Muscle layer of colon (tissue), 2 donors: ENCODE measurements at regions not wholly inside any gene's neighbourhood (a gene's known extent, or its start where the extent isn't known, plus 50 kb on each side); places are given as distances from the start of the nearest gene placed in this dataset.

ENCODE experiments used
- H3K27ac ChIP-seq: one replicate; pipeline ENCODE4 v1.7.0; 2013; ENCODE audit warnings: low read depth, mild to moderate bottlenecking, low read length, moderate library complexity
- H3K27me3 ChIP-seq, 2 donors: one replicate each; pipeline ENCODE4 v1.7.0; 2013; ENCODE audit warnings: low read length in 2 of 2, mild to moderate bottlenecking in 2 of 2; ENCODE audit not compliant: insufficient read depth in 2 of 2, control insufficient read depth in 1 of 2
- H3K36me3 ChIP-seq: one replicate; pipeline ENCODE4 v1.7.0; 2013; ENCODE audit warnings: mild to moderate bottlenecking, low read length; ENCODE audit not compliant: insufficient read depth
- H3K4me1 ChIP-seq: one replicate; pipeline ENCODE4 v1.7.0; 2013; ENCODE audit warnings: mild to moderate bottlenecking, low read length; ENCODE audit not compliant: insufficient read depth
- H3K4me3 ChIP-seq, 2 donors: one replicate each; pipeline ENCODE4 v1.7.0; 2013; ENCODE audit warnings: low read length in 2 of 2, low read depth in 1 of 2, mild to moderate bottlenecking in 1 of 2, moderate library complexity in 1 of 2
- H3K9ac ChIP-seq: one replicate; pipeline ENCODE4 v1.7.0; 2013; ENCODE audit warnings: low read length
- H3K9me3 ChIP-seq: one replicate; pipeline ENCODE4 v1.7.0; 2013; ENCODE audit warnings: mild to moderate bottlenecking, low read length
- donor health status: abdominal sarcoma.
- donor health status: Adenocarcinoma of cecum.

DNA sequence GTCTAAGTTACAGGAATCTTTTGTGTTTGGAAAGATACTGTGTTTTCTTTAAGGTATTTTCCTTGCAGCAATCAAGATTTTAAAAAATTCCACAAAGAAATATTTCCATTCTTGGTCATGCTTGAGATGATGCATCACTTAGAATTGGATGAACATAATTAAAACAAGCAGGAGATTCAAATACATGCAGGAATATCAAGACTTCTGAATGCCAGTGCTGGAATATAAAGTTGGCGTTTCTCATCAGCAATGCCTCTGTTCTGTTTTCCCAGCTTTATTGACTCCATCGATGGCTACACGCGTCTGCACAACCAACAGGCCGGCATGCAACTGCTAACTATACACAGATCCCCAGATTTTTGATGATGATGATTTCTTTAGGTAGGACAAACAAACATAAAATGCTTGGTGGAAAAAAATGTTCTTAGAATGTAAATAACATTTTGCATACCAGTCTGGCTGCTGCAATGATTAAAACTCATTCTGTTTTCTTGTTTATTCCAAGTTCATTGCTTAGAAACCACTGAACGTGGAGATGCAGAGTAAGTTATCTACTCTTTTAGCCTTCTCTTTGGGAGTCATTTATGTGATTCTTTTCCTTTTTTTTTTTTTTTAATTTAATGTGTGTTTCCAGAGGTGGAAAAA, 91.3 kb upstream of the FAM171A1 start:
- Histone ChIP-seq H3K27ac (no peak overlapping the region), H3K27me3 (no peaks in the 10 kb centered on the region), H3K9ac (no peak overlapping the region), H3K4me3 (no peak overlapping the region), H3K9me3 (no peaks in the 10 kb centered on the region), H3K4me1 (no peaks in the 10 kb centered on the region), H3K36me3 (no peaks in the 10 kb centered on the region)

- Histone ChIP-seq H3K4me1 (no peaks in the 10 kb centered on the region), H3K9me3 (no peaks in the 10 kb centered on the region), H3K27ac (no peak overlapping the region), H3K27me3 (no peaks in the 10 kb centered on the region), H3K9ac (no peak overlapping the region), H3K4me3 (no peak overlapping the region), H3K36me3 (no peaks in the 10 kb centered on the region)
Observed at GRCh38 chr10:15461353-15462108, 90.4 kb upstream of the FAM171A1 start.

DNA sequence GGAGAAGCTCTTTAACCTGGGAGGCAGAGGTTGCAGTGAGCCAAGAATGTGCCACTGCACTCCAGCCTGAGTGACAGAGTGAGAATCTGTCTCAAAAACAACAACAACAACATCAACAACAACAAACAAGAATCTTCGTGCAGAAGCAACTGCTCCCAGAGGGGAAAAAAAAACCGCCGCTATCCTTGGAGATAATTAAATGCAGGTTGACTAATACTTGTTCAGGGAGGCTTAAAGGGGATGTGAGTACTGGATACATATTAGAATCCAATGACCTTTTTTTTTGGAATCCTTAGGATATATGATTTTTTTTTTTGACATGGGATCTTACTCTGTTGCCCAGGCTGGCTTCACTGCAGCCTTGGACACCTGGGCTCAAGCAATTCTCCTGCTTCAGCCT, 89.6 kb upstream of the FAM171A1 start:
- no peaks in the 10 kb centered on the region for H3K36me3 ChIP-seq
- H3K27me3 ChIP-seq, result no peaks in the 10 kb centered on the region
- H3K4me3 ChIP-seq, result no peak overlapping the region
- no peak overlapping the region for H3K9ac ChIP-seq
- no peak overlapping the region for H3K27ac ChIP-seq
- no peaks in the 10 kb centered on the region for H3K4me1 ChIP-seq
- no peaks in the 10 kb centered on the region for H3K9me3 ChIP-seq

DNA sequence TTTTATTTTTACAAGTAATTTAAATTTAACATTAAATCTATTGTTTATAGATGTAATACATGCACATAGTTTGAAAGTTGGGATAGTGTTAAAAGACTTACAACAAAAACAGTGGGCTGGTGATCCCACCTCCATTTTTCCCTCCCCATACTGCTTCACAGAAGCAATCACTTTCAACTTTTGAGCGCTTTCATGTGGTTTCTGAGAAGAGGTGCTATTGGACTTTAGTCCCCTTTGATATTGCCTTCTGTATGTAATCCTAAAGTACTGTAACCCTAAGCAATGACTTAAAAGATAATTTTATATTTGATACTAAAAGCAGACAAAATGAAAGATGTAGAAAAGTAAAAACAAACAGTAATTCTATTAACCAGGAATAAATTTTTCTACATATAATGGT, 88.1 kb upstream of the FAM171A1 start:
- Histone ChIP-seq H3K4me1 (no peaks in the 10 kb centered on the region), H3K27ac (no peak overlapping the region), H3K9ac (no peak overlapping the region), H3K4me3 (no peak overlapping the region), H3K27me3 (no peaks in the 10 kb centered on the region), H3K36me3 (no peaks in the 10 kb centered on the region), H3K9me3 (no peaks in the 10 kb centered on the region)

- Histone ChIP-seq H3K9me3 (no peaks in the 10 kb centered on the region), H3K27ac (no peak overlapping the region), H3K4me1 (no peaks in the 10 kb centered on the region), H3K4me3 (no peak overlapping the region), H3K36me3 (no peaks in the 10 kb centered on the region), H3K9ac (no peak overlapping the region), H3K27me3 (no peaks in the 10 kb centered on the region)
Observed at GRCh38 chr10:15457382-15457781, 86.3 kb upstream of the FAM171A1 start.

DNA sequence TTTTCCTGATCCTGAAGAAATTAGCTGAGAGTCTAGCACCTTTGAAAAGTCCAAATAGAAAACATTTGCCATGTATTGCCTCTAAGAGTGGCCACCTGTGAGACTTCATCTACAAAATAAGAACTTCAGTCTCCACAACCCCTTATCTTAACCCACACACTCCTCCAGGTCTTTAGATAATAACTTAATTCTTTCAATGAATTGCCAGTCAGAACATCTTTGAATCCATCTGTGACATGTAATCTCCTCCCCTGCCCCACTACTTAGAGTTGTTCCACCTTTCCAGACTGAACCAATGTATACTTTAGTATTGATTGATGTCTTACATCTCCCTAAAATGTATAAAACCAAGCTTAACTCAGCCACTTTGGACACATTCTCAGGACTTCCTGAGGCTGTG, 84.4 kb upstream of the FAM171A1 start:
- Histone ChIP-seq H3K4me3 (no peak overlapping the region), H3K27me3 (no peaks in the 10 kb centered on the region), H3K27ac (no peak overlapping the region)

DNA sequence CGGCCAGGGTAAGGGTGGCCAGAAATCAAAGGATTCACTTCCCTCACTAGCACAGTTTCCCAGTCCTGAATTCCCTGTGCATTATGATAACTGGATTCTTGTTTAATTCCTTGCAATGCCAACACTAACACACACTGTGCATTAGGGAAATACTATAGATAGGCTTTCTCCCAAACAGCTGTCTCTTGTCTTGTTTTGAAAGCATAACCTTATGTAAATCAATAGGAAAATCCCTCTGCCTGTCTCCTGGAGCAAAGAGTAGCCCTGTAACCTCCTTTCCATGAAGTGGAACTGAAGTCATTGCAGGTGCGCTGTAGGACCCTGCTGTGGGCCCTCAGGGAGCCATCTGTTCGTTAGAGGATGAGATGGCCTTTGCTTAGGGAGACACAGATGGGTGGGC, 82.8 kb upstream of the FAM171A1 start:
- no peaks in the 10 kb centered on the region for H3K27me3 ChIP-seq
- no peak overlapping the region for H3K4me3 ChIP-seq
- H3K27ac ChIP-seq, result no peak overlapping the region

More for the DNA sequence above, 84.4 kb upstream of the FAM171A1 start:
- Histone ChIP-seq H3K4me1 (no peaks in the 10 kb centered on the region), H3K9ac (no peak overlapping the region), H3K36me3 (no peaks in the 10 kb centered on the region), H3K9me3 (no peaks in the 10 kb centered on the region)

DNA sequence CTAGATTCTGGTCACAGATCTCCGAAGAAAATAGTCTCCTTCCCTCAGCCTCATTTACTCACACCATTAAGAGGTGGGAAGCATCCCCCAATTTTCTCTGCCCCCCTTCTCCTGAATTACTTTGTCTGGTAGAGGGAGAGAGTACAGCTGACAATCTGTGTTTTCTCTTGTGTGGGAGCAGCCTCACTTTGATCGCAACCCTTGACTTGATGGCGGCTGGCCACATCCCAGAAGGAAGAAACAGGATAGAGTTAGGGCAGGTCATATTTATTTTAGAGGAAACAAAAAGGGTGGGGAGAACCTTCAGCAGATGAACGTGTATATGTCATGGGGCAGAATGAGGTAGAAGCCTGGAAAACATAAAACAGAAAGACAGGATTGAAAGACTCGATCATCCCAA, 82.4 kb upstream of the FAM171A1 start:
- Histone ChIP-seq H3K36me3 (no peaks in the 10 kb centered on the region), H3K27ac (no peak overlapping the region), H3K4me3 (no peak overlapping the region), H3K27me3 (no peaks in the 10 kb centered on the region), H3K9me3 (no peaks in the 10 kb centered on the region), H3K4me1 (no peaks in the 10 kb centered on the region), H3K9ac (no peak overlapping the region)

More for the DNA sequence above, 82.8 kb upstream of the FAM171A1 start:
- Histone ChIP-seq H3K4me1 (no peaks in the 10 kb centered on the region), H3K9me3 (no peaks in the 10 kb centered on the region), H3K9ac (no peak overlapping the region), H3K36me3 (no peaks in the 10 kb centered on the region)

- Histone ChIP-seq H3K9ac (no peak overlapping the region), H3K27me3 (no peaks in the 10 kb centered on the region), H3K27ac (no peak overlapping the region), H3K4me3 (no peak overlapping the region), H3K36me3 (no peaks in the 10 kb centered on the region), H3K4me1 (no peaks in the 10 kb centered on the region), H3K9me3 (no peaks in the 10 kb centered on the region)
Observed at GRCh38 chr10:15452545-15452944, 81.5 kb upstream of the FAM171A1 start.

DNA sequence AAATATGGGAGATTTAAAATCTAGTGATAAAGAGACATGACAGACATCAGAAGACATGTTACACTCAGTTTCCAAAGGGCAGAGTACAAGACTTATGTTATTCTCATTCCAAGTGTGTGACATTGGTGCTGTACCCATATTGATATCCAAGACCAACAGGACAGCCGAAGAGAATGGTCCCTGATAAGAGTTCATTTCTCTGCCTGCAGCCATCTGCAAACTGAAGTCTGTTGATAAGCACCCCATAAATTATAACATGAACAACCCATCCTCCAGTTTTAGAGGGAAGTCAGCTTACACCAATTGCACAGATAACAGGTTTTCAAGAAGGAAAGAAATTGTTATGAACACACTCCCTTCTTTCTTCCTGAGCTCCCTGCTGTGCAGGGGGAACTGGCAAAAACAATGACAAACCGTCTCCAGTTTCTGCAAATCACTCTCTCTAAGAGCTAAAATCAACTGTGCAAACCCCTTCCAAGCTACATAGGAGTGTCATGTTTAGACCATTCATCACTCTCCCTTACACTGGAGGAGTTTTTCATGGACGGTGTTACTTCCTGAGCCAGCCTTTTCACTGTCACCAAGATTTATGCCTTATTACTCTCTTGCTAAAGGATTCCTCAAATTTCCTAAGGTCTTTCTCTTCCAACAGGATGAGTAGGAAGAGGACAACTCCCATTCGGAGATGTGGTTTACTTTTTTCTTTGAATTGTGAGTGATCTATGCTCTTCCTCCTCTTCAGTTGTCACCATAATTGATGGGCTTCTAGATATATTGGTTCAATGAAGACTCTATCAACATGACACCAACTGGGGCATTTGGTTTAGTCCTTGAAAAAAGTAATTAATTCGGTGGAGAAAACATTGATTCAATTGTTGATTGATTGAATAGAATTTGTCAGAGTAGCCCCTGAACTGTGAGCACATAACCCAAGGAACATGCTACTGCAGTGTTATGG, 80.3 kb upstream of the FAM171A1 start:
- H3K9me3 ChIP-seq, result no peaks in the 10 kb centered on the region
- no peak overlapping the region for H3K27ac ChIP-seq
- no peaks in the 10 kb centered on the region for H3K4me1 ChIP-seq
- no peaks in the 10 kb centered on the region for H3K27me3 ChIP-seq
- no peak overlapping the region for H3K4me3 ChIP-seq
- no peak overlapping the region for H3K9ac ChIP-seq
- H3K36me3 ChIP-seq, result no peaks in the 10 kb centered on the region

DNA sequence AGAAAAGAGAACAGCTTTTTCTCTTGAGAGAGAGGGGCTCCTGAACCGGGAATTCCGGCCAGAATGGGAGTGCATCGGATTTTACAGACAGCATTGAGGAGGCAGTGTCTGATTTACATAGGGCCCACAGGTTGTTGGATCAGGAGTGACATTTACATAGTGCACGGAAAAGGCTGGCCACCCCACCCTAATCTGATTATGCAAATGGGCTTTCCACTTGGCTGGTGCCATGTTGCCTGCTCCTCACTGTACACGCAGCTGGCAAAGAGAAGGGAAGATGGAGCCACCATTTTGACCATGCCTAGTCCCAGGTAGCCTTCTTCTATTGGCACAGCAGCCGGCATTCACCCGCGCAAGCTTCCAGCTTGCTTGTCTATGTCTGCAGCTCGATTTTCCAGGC, 77.5 kb upstream of the FAM171A1 start:
- no peaks in the 10 kb centered on the region for H3K4me1 ChIP-seq
- no peaks in the 10 kb centered on the region for H3K27me3 ChIP-seq
- H3K27ac ChIP-seq, result no peak overlapping the region
- no peaks in the 10 kb centered on the region for H3K9me3 ChIP-seq
- H3K4me3 ChIP-seq, result no peak overlapping the region
- no peaks in the 10 kb centered on the region for H3K36me3 ChIP-seq
- no peak overlapping the region for H3K9ac ChIP-seq
